OCI-LY1 (cell line): ENCODE measurements at regions not wholly inside any gene's neighbourhood (a gene's known extent, or its start where the extent isn't known, plus 50 kb on each side); places are given as distances from the start of the nearest gene placed in this dataset.

ENCODE experiments used
- H2AFZ ChIP-seq: fragments of 200-600 bp; sonication (generic), shearing (Covaris generic); 2 replicates; pipeline ENCODE4 v1.6.0; 2014; ENCODE audit warnings: antibody characterized with exemption, mild to moderate bottlenecking, low read length
- H3F3A ChIP-seq: fragments of 200-600 bp; sonication (generic), shearing (Covaris generic); 2 replicates; pipeline ENCODE4 v1.6.0; 2014; ENCODE audit warnings: mild to moderate bottlenecking, antibody characterized with exemption, low read length, moderate library complexity; ENCODE audit not compliant: insufficient read depth
- H3K27ac ChIP-seq: fragments of 200-600 bp; sonication (generic); 2 replicates; pipeline ENCODE4 v1.5.1; 2014; ENCODE audit warnings: low read length, mixed run types, mild to moderate bottlenecking, low read depth; ENCODE audit not compliant: poor library complexity, severe bottlenecking
- H3K27me3 ChIP-seq: fragments of 200-600 bp; sonication (generic); 2 replicates; pipeline ENCODE4 v1.6.0; 2014; ENCODE audit warnings: antibody characterized with exemption, mild to moderate bottlenecking, low read length, moderate library complexity; ENCODE audit not compliant: insufficient read depth
- H3K36me3 ChIP-seq: fragments of 200-600 bp; sonication (generic); 2 replicates; pipeline ENCODE4 v1.6.1; 2014; ENCODE audit warnings: mild to moderate bottlenecking, antibody characterized with exemption, low read length, moderate library complexity, mixed read lengths; ENCODE audit not compliant: insufficient read depth
- H3K4me1 ChIP-seq: fragments of 200-600 bp; sonication (generic); 2 replicates; pipeline ENCODE4 v1.5.1; 2014; ENCODE audit warnings: mild to moderate bottlenecking, low read length, moderate library complexity; ENCODE audit not compliant: insufficient read depth, severe bottlenecking
- H3K4me2 ChIP-seq: fragments of 200-600 bp; sonication (generic), shearing (Covaris generic); 2 replicates; pipeline ENCODE4 v1.6.1; 2014; ENCODE audit warnings: low read length
- H3K4me3 ChIP-seq: fragments of 200-600 bp; sonication (generic); 2 replicates; pipeline ENCODE4 v1.5.1; 2014; ENCODE audit warnings: low read length, low read depth, mild to moderate bottlenecking, mixed read lengths; ENCODE audit not compliant: poor library complexity, severe bottlenecking
- H3K79me2 ChIP-seq: fragments of 200-600 bp; shearing (Covaris generic); 2 replicates; pipeline ENCODE4 v1.6.1; 2016; ENCODE audit warnings: mixed run types, low read length, mixed read lengths; ENCODE audit not compliant: insufficient read depth
- H3K9ac ChIP-seq: fragments of 200-600 bp; sonication (generic), shearing (Covaris generic); 2 replicates; pipeline ENCODE4 v1.6.1; 2014; ENCODE audit warnings: mild to moderate bottlenecking, low read length, mixed read lengths
- H3K9me2 ChIP-seq: fragments of 200-600 bp; sonication (generic), shearing (Covaris generic); 2 replicates; pipeline ENCODE4 v1.6.1; 2014; ENCODE audit warnings: low read depth, mild to moderate bottlenecking, low read length, mixed read lengths
- H3K9me3 ChIP-seq: fragments of 200-600 bp; shearing (Covaris generic); 2 replicates; pipeline ENCODE4 v1.6.1; 2014; ENCODE audit warnings: low read length, mixed read lengths
- H4K20me1 ChIP-seq: fragments of 200-600 bp; sonication (generic), shearing (Covaris generic); 2 replicates; pipeline ENCODE4 v1.6.0; 2016; ENCODE audit warnings: mild to moderate bottlenecking, low read length; ENCODE audit not compliant: insufficient read depth
- EZH2 ChIP-seq: fragments of 200-600 bp; sonication (generic), shearing (Covaris generic); IDR thresholded peaks from 2 replicates; pipeline ENCODE4 v1.8.0; 2017; ENCODE audit warnings: borderline replicate concordance, mixed run types, mild to moderate bottlenecking, antibody characterized with exemption, low read length, moderate library complexity, mixed read lengths
- TF ChIP-seq, protein P1 (sequence below): fragments of 200-600 bp; sonication (generic), shearing (Covaris generic); IDR thresholded peaks from 2 replicates; pipeline ENCODE4 v1.5.1; 2017; ENCODE audit warnings: mild to moderate bottlenecking, antibody characterized with exemption, low read length, moderate library complexity, mixed read lengths

DNA sequence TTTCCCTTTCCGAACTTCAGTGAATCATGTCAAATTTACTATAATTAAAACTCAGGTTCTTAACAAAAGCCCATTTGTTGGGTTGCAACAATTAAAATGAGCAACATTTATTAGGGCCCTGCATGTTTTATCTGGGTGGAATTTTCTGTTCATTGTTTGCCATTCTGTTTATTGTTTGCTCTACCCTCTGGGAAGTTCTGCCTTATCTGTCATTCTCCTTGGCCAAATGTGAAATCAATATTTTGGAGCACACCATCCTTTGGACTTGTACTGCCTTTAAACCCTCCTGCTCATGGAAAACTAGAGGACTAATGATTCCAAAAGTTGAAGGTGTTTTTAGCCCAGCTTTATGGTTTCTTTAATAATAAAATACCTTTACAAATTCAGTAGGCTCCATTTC lies 134.5 kb upstream of the KCND2 start:
- Histone ChIP-seq H3K9me2 (no peaks in the 10 kb centered on the region), H3K4me3 (no peak overlapping the region), H3K4me1 (no peaks in the 10 kb centered on the region), H3K27ac (no peak overlapping the region), H3K9me3 (no peaks in the 10 kb centered on the region), H3K79me2 (no peaks in the 10 kb centered on the region), H3K9ac (no peak overlapping the region), H2AFZ (no peak overlapping the region), H3K27me3 (no peaks in the 10 kb centered on the region), H3K36me3 (no peaks in the 10 kb centered on the region), H3K4me2 (no peak overlapping the region), H3F3A (no peaks in the 10 kb centered on the region), H4K20me1 (no peaks in the 10 kb centered on the region)
- TF ChIP-seq EZH2, result no peak
- TF ChIP-seq, protein P1, sequence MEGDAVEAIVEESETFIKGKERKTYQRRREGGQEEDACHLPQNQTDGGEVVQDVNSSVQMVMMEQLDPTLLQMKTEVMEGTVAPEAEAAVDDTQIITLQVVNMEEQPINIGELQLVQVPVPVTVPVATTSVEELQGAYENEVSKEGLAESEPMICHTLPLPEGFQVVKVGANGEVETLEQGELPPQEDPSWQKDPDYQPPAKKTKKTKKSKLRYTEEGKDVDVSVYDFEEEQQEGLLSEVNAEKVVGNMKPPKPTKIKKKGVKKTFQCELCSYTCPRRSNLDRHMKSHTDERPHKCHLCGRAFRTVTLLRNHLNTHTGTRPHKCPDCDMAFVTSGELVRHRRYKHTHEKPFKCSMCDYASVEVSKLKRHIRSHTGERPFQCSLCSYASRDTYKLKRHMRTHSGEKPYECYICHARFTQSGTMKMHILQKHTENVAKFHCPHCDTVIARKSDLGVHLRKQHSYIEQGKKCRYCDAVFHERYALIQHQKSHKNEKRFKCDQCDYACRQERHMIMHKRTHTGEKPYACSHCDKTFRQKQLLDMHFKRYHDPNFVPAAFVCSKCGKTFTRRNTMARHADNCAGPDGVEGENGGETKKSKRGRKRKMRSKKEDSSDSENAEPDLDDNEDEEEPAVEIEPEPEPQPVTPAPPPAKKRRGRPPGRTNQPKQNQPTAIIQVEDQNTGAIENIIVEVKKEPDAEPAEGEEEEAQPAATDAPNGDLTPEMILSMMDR, result no peak

DNA sequence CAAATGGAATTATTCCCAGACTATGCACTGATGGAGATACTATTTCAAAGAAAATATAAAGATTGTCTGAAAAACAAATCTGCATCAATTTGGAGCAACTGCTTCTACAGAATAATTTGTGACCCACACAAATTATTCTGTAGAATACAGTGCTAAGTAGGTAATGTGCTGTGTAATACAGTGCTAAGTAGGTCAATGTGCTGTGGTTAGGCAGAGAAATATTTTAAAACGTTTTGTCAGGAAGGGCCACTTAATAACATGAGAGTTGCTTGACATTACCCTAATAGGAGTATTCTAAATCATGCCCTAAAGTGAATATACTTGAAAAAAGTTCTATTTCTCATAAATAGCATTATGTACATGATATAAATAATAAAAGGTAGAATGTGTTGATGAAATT lies 116.5 kb upstream of the KCND2 start:
- no peaks in the 10 kb centered on the region for H4K20me1 ChIP-seq
- no peaks in the 10 kb centered on the region for H3K27me3 ChIP-seq
- no peak overlapping the region for H3K4me3 ChIP-seq
- no peaks in the 10 kb centered on the region for H3F3A ChIP-seq
- H3K4me2 ChIP-seq, result no peak overlapping the region
- H3K9ac ChIP-seq, result no peak overlapping the region
- H3K9me2 ChIP-seq, result peaks cover 4% of the 10 kb centered on the region
- no peaks in the 10 kb centered on the region for H3K9me3 ChIP-seq
- H2AFZ ChIP-seq, result no peak overlapping the region
- no peaks in the 10 kb centered on the region for H3K36me3 ChIP-seq
- H3K79me2 ChIP-seq, result no peaks in the 10 kb centered on the region
- no peak overlapping the region for H3K27ac ChIP-seq
- TF ChIP-seq, protein P1, result no peak; the same call in 1 of the 2 replicates
- TF ChIP-seq EZH2, result no peak
- no peaks in the 10 kb centered on the region for H3K4me1 ChIP-seq

DNA sequence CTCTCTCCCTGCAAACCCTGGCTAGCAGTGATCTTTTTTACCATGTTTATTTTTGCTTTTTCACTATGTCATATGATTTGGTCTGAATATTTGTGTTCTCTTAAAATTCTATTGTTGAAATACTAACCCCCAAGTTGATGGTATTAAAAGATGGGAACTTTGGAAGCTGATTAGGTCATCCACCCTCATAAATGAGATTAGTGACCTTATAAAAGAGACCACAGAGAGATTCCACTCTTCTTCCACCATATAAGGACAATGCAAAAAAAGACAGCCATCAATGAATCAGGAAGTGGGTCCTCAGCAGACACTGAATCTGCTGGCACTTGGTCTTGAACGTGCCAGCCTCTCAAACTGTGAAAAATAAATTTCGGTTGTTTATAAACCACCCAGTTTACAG lies 112.8 kb upstream of the KCND2 start:
- H3K79me2 ChIP-seq, result no peaks in the 10 kb centered on the region
- H3K4me2 ChIP-seq, result no peak overlapping the region
- no peak for TF ChIP-seq EZH2
- TF ChIP-seq, protein P1, result no peak
- no peaks in the 10 kb centered on the region for H3K4me1 ChIP-seq
- H3K36me3 ChIP-seq, result no peaks in the 10 kb centered on the region
- H3K9me2 ChIP-seq, result no peaks in the 10 kb centered on the region
- no peak overlapping the region for H2AFZ ChIP-seq
- H3K9ac ChIP-seq, result no peak overlapping the region
- no peaks in the 10 kb centered on the region for H3K9me3 ChIP-seq
- no peak overlapping the region for H3K27ac ChIP-seq
- no peaks in the 10 kb centered on the region for H3F3A ChIP-seq
- no peaks in the 10 kb centered on the region for H3K27me3 ChIP-seq
- H4K20me1 ChIP-seq, result no peaks in the 10 kb centered on the region
- H3K4me3 ChIP-seq, result no peak overlapping the region
